ENCODE measurements at regions not wholly inside any gene's neighbourhood (a gene's known extent, or its start where the extent isn't known, plus 50 kb on each side); places are given as distances from the start of the nearest gene placed in this dataset.
A peak's percentile ranks its signal among the peaks of the same experiment; 100 is the strongest.

- Histone ChIP-seq H3K27ac (ENCODE audit: low read length) (no peak overlapping the region), H3K9me3 (ENCODE audit: low read length) (no peaks in the 10 kb centered on the region), H3K4me3 (ENCODE audit: low read length) (no peak overlapping the region), H3K4me1 (ENCODE audit: insufficient read depth, low read length) (no peaks in the 10 kb centered on the region), H3K4me2 (ENCODE audit: low read length) (no peak overlapping the region), H3K27me3 (ENCODE audit: low read length) (no peaks in the 10 kb centered on the region), H3F3A (ENCODE audit: low read length, unreplicated experiment) (no peaks in the 10 kb centered on the region), H4K20me1 (ENCODE audit: low read length) (no peaks in the 10 kb centered on the region), H2AFZ (ENCODE audit: low read length) (no peak overlapping the region), H3K9ac (ENCODE audit: low read length) (no peak overlapping the region), H3K36me3 (ENCODE audit: low read depth, low read length) (no peaks in the 10 kb centered on the region), H3K9me2 (replicated peaks; ENCODE audit: low read length) (no peaks in the 10 kb centered on the region), H3K79me2 (ENCODE audit: low read length) (no peaks in the 10 kb centered on the region)
- ChIA-PET POLR2A (ENCODE audit: unreplicated experiment) (no interaction called here), CTCF (no interaction called here)
- intact Hi-C loops (cut with micrococcal nuclease), result no loop called here
- ATAC-seq, result no peak
- BruUV-seq (replicated peaks), result no TSS peak
- no peak for DNase-seq
- TF ChIP-seq CTCF (conservative IDR thresholded peaks at IDR 0.05; ENCODE audit: low read depth, low read length) (no peak), EZH2phosphoT487 (IDR thresholded peaks at IDR 0.05; ENCODE audit: borderline replicate concordance, low read length) (no peak), EZH2 (IDR thresholded peaks at IDR 0.05; ENCODE audit: low read length, unreplicated experiment) (no peak)
These were observed 936.1 kb downstream of the SUCLG1 start for GRCh38 chr2:83522891-83523493.

- Histone ChIP-seq H4K20me1 (ENCODE audit: low read length) (no peaks in the 10 kb centered on the region), H3K4me2 (ENCODE audit: low read length) (no peak overlapping the region), H3K9me2 (replicated peaks; ENCODE audit: low read length) (no peaks in the 10 kb centered on the region), H2AFZ (ENCODE audit: low read length) (no peak overlapping the region), H3K27ac (ENCODE audit: low read length) (no peak overlapping the region), H3K9me3 (ENCODE audit: low read length) (no peaks in the 10 kb centered on the region), H3K4me3 (ENCODE audit: low read length) (no peak overlapping the region), H3F3A (ENCODE audit: low read length, unreplicated experiment) (no peaks in the 10 kb centered on the region), H3K4me1 (ENCODE audit: insufficient read depth, low read length) (no peaks in the 10 kb centered on the region), H3K36me3 (ENCODE audit: low read depth, low read length) (no peaks in the 10 kb centered on the region), H3K27me3 (ENCODE audit: low read length) (no peaks in the 10 kb centered on the region), H3K79me2 (ENCODE audit: low read length) (no peaks in the 10 kb centered on the region), H3K9ac (ENCODE audit: low read length) (no peak overlapping the region)
- ATAC-seq (no peak), DNase-seq (no peak)
- intact Hi-C loops (cut with micrococcal nuclease), result no loop called here
- CTCF ChIA-PET, result no interaction called here
- TF ChIP-seq EZH2phosphoT487 (IDR thresholded peaks at IDR 0.05; ENCODE audit: borderline replicate concordance, low read length), result no peak
- no peak for TF ChIP-seq CTCF (conservative IDR thresholded peaks at IDR 0.05; ENCODE audit: low read depth, low read length)
- TF ChIP-seq EZH2 (IDR thresholded peaks at IDR 0.05; ENCODE audit: low read length, unreplicated experiment), result no peak
- POLR2A ChIA-PET (ENCODE audit: unreplicated experiment), result no interaction called here
- no TSS peak for BruUV-seq (replicated peaks)
These were observed 941.2 kb downstream of the SUCLG1 start for GRCh38 chr2:83517727-83518368.

- POLR2A ChIA-PET (ENCODE audit: unreplicated experiment), result no interaction called here
- DNase-seq, result no peak
- H3K9me2 ChIP-seq (replicated peaks; ENCODE audit: low read length), result no peaks in the 10 kb centered on the region
- H3K4me3 ChIP-seq (ENCODE audit: low read length), result no peak overlapping the region
- BruUV-seq (replicated peaks), result no TSS peak
- H3K9ac ChIP-seq (ENCODE audit: low read length), result no peak overlapping the region
- no peak overlapping the region for H3K27ac ChIP-seq (ENCODE audit: low read length)
- CTCF ChIA-PET, result no interaction called here
- no peaks in the 10 kb centered on the region for H3F3A ChIP-seq (ENCODE audit: low read length, unreplicated experiment)
- no peaks in the 10 kb centered on the region for H3K27me3 ChIP-seq (ENCODE audit: low read length)
- H3K36me3 ChIP-seq (ENCODE audit: low read depth, low read length), result no peaks in the 10 kb centered on the region
- no peak for TF ChIP-seq EZH2 (IDR thresholded peaks at IDR 0.05; ENCODE audit: low read length, unreplicated experiment)
- peak; percentile 42; the same call in 1 of the 2 replicates for TF ChIP-seq CTCF (conservative IDR thresholded peaks at IDR 0.05; ENCODE audit: low read depth, low read length)
- TF ChIP-seq EZH2phosphoT487 (IDR thresholded peaks at IDR 0.05; ENCODE audit: borderline replicate concordance, low read length), result no peak
- no peaks in the 10 kb centered on the region for H3K9me3 ChIP-seq (ENCODE audit: low read length)
- H3K4me1 ChIP-seq (ENCODE audit: insufficient read depth, low read length), result no peaks in the 10 kb centered on the region
- intact Hi-C loops (cut with micrococcal nuclease), result no loop called here
- H2AFZ ChIP-seq (ENCODE audit: low read length), result no peak overlapping the region
- ATAC-seq, result no peak
- no peak overlapping the region for H3K4me2 ChIP-seq (ENCODE audit: low read length)
- no peaks in the 10 kb centered on the region for H4K20me1 ChIP-seq (ENCODE audit: low read length)
- H3K79me2 ChIP-seq (ENCODE audit: low read length), result no peaks in the 10 kb centered on the region
These were observed 942.6 kb downstream of the SUCLG1 start for GRCh38 chr2:83516503-83516902.
